ENCODE measurements at regions not wholly inside any gene's neighbourhood (a gene's known extent, or its start where the extent isn't known, plus 50 kb on each side); places are given as distances from the start of the nearest gene placed in this dataset.
"Not testable (repeated sequence)": the region's sequence is repeated elsewhere in the genome, so short reads cannot be mapped to it uniquely, and the experiment has no call there.

DNA sequence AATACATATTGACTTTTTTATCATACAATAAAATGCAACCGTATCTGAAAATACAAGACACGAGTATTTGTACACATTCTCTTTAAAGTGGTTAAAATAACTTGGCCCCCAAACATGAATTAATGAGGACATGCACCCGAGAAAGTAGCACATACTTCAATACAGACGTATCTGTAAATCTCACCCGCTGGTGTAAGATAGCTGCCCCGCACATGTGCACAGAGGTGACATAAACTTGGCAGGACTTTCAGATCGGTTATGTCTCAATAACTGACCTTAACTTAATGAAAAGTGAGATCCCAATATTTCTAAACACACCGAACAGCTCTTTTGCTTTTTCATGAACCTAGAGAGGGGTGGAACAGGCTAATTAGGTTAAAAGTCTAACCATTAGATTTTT lies 91.5 kb upstream of the RPS6KA2 start:
- DNase-seq: no peak

DNA sequence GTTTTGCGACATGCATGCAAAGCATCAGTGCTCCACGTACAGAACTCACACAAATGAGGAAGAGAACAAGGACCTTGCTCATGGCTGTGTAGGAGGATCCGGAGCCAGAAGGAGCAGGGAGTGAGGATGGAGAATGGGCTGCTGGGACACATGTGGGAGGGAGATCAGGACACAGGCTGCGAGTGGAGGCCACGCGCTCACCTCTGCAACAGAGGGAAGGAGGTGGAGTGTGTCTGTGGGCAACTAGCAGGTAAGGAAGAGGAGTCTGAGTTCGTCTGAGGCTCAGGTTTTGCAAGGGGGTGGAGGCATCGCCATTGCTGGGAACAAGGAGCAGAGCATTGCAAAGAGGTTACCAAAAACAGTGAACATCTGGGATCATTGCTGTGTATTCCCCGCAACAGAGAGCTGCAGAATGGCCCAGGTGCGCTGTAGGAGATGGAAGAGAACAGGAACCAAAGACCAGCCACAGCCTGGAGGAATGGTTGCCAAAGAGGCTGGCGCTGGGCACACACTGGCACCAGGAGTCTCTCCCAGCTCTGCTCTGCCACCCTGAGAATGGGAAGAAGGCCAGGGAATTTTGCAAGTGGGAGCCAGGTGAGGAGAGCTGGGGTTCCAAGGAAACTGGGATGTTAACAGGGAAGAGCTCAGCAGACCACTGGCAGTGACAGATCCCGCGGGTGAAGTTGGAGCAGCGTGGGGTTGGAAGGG lies 90.0 kb upstream of the RPS6KA2 start:
- no peak for DNase-seq

- DNase-seq: no peak
Observed at GRCh38 chr6:166715992-166716391, 88.9 kb upstream of the RPS6KA2 start.

GRCh38 chr6:166715065-166715464 lies 88.0 kb upstream of the RPS6KA2 start:
- no peak for DNase-seq

DNA sequence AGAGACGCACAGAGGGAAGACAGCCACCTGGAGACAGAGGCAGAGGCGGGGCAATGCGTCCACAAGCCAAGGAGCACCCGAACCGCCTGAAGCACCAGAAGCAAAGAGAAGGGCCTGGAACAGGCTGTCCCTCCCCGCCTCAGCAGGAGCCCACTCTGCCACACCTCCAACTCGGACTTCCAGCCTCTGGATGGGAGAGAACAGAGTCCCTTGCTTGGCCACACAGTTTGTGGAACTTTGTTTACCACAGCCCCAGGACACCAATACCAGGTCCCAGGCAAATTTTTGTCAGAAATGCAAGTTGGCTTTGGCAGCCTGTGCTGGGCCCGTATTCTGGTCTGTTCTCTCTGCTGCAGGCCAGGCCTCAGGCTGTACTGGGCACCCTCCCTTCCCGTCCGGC lies 87.5 kb upstream of the RPS6KA2 start:
- DNase-seq: no peak

DNA sequence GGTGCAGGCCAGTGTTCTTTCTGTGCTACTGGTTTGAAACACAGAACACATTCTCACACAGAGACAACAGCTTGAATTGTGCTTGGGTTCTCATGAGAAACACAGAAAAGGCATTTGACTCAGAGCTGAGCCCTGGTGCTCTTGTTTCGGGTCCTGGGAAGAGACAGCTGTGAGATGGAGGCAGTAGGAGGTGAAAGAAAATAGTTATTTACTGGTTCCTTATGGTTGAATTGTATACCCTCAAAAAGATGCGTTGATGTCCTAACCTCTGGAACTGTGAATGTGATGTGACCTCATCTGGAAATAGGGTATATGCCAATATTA lies 87.1 kb upstream of the RPS6KA2 start:
- no peak for DNase-seq

DNA sequence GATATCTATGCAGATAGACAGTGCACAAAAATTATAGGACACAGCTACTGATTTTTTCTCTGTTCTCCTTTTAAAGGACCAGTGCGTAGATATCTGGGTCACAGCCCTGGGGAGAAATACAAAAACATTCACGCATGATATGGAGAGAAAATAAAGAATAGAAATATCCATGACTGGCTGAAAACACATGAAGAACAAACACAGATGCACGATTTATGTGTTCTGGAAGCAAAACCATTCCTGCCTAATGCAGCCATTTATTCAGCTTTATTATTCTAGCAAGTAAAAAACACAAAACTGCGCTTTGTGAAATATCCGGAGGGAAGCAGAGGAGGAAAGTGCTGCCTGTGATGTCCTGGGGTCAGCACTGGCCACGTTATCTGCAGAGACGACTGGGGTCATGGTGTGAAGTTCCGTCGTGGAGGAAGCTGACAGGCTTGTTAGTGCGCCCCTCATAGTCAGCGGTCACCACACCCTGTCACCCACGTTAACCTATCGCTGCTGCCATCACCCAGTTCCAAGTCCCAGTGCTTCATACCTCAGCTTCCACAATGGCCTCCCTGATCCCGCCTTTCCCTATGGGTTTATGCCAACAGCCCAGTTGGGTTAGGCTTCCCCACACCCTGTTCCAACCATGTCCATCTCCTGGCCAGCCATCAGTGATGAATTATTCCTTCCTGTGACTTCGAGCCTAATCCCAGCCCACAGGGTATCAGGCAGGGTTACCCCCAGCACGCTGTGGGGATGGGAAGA lies 86.6 kb upstream of the RPS6KA2 start:
- DNase-seq: no peak

- DNase-seq: no peak
Observed at GRCh38 chr6:166712286-166713228, 85.5 kb upstream of the RPS6KA2 start.

DNA sequence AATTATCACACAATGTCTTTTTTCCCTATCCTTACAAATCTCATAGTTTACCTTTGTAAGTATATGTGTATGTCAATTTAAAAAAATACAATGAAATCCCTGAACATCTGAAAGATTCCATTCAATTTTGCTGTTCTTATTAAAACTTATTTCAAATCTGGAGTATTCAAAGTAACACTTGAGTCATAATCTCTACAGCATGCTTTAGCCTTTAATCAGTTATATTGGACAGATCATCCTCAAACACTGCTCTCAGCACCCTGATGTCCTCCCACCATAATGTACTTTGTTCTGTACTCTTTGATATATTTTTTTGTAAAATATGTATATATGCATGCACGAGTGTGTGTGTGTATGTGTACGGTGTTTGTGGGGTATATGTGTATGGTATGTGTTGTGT lies 83.0 kb upstream of the RPS6KA2 start:
- DNase-seq: no peak

DNA sequence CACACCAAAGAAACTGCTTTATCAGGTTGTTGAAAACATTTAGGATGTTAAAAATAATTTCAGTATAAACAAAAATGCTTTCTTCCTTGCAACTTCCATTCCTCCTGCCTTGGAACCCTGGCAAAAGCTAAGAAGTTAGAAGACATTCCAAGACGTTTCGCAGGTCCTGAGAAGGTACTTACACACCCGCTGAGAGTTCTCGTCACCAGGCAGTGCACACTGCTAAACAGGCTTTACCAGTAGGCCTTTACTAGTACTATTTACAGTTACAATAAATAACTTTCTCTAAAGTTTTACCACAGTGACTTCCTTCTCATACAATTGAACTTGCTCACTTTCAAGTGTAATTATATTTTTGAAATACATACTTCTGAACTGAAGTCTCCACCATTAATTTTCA lies 81.4 kb upstream of the RPS6KA2 start:
- DNase-seq: no peak

GRCh38 chr6:166707045-166707444 lies 80.0 kb upstream of the RPS6KA2 start:
- DNase-seq: no peak

- no peak for DNase-seq
Observed at GRCh38 chr6:166705069-166705468, 78.0 kb upstream of the RPS6KA2 start.

DNA sequence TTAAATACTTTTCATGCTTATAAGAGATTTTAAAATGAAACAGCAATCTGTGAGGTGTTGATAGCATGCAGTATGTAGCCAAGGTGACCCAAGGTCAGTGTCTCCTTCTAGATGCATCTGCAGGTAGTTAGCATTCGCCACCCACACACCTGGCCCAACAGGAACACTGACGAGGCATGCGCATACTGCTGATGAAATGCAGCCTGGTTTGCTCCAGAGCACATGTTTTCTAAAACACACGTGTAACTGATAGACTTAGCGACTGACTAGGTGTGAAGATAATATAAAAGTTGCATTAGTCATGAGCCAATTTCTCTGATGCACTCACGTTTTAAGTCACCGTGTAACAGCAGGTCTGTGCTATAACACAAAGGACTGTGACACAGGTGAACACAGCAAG lies 77.1 kb upstream of the RPS6KA2 start:
- no peak for DNase-seq

DNA sequence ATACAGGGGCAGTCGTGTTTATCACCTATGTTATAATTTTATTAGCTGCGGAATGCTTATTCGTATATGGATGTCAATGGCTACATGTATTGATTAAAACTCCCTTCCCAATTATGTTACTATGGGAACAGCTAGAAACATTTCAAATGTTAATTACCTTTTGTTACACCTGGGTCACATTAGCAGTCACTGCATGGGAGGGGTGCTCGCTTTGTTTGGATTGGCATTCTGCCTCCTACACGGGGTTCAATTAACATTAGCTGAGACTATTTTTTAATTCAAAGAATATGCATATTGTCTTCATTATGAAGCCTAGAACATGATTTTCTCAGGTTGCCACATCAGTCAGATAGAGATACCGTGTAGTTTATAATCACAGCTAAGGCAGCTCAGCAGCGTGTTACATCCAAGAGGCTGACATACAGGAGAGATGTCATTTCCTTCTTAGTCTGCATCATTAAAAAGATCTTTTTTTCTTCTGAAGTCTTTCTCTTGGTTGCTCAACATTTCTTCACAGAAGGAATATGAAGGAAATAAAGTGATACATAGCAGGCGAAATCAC lies 76.2 kb upstream of the RPS6KA2 start:
- peak; percentile 30 for DNase-seq

DNA sequence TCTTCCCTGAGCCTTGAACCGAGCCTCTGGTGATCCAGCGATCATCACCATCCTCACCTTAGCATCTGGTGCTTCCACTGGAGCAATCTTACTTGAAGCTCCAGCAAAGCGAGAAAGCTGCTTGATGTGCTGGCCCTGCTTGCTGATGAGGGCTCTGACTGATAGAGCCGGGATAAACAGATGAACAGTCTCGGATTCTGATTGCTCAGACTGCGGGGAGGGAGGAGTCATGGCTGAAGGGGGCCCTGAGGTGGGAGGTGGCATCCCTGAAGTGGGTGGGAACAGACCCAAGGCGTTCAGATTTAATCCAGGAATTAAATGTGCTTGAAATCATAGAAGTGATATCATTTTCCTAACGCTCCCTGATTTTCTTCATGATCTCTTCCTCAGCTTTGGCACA lies 74.4 kb upstream of the RPS6KA2 start:
- not testable (repeated sequence) for DNase-seq

DNA sequence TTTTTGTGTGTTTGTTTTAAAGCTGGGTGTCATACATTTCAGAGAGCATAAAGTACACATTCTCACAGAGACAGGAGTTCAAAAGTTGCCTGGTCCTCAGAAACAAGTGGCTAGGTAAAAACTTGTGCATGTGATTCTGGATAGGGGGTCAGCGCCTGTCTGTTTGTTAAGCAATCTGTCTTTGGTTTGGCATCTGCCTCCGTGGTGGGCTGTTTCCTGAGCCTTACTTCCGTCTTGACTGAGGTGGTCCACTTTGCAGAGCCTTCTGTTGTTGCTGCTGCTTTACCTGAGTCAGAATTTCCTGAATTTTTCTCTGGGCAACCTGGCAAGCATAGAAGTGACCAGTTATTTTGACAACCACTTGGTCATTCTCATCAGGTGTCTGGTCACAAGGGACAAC lies 73.8 kb upstream of the RPS6KA2 start:
- not testable (repeated sequence) for DNase-seq

DNA sequence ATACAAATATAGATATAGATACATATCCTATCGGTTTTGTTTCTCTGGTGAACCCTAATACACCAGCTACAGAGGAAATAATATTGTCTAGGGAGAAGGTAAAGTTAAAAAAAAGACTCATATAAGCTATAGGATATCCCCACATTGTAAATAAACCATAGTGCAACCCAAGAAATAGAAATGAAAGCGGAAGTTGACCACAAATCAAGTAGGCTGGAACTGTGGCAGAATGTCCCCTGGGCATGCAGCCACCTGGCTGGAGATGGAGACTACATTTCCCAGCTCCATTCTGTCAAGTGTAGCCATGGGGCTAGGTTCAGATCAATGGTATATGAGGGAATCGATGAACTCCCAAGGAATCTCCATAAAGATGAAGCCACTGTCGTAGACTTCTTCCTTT lies 70.1 kb upstream of the RPS6KA2 start:
- DNase-seq: no peak

GRCh38 chr6:166693880-166694279 lies 66.8 kb upstream of the RPS6KA2 start:
- DNase-seq: no peak

GRCh38 chr6:166692723-166693302 lies 65.8 kb upstream of the RPS6KA2 start:
- DNase-seq: no peak

GRCh38 chr6:166691746-166692145 lies 64.7 kb upstream of the RPS6KA2 start:
- DNase-seq: no peak

- no peak for DNase-seq
Observed at GRCh38 chr6:166691199-166691598, 64.1 kb upstream of the RPS6KA2 start.

DNA sequence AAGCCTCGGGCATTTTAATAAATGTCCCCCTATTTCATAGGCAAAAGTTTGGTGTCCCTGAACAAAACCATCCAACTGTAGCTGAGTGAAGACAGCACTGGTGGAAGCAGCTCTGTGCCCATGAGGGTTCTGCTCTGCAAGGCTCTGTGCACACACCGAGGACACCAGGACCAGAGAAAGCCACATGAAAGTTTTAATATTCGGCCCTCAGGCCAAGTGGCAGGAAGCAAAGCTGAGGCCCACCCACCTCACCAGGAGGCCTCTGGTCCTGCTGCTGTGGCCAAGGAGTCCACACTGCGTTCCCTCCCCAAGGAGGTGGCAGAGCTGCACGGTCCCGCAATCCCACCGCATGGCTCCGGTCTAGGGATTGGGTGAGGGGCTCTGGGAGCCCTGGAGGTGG lies 62.6 kb upstream of the RPS6KA2 start:
- no peak for DNase-seq

GRCh38 chr6:166688901-166689300 lies 61.9 kb upstream of the RPS6KA2 start:
- DNase-seq: no peak
